22Rv1 (cell line): ENCODE measurements at regions not wholly inside any gene's neighbourhood (a gene's known extent, or its start where the extent isn't known, plus 50 kb on each side); places are given as distances from the start of the nearest gene placed in this dataset.

Experiments
- ZFX ChIP-seq: fragments of 450-650 bp; IDR thresholded peaks from 2 replicates; pipeline ENCODE4 v1.6.1; 2017; ENCODE audit warnings: antibody characterized with exemption, borderline replicate concordance
- TF ChIP-seq, protein P1 (sequence below): fragments of 450-650 bp; IDR thresholded peaks from 2 replicates; pipeline ENCODE4 v1.5.1; 2017; ENCODE audit warnings: mild to moderate bottlenecking

DNA sequence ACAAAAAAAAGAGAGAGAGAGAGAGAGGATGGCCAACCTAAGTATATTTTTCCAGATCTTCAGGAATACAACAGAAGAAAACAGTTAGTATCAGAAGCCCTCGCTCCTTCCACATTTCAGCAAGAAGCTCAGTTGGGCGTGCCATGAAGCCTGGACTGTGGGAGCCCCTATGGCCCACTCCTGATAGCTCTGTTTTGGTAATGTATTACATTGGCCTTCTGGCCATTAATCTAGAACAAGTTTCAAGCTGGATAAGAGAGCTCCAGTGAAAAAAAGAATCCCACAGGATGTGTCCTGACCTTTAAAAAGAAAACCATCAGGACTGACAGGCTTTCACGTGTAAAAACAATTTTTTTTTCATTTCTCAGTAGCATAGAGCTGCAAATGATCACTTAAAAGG lies 197.9 kb downstream of the ICOS start:
- TF ChIP-seq, protein P1, sequence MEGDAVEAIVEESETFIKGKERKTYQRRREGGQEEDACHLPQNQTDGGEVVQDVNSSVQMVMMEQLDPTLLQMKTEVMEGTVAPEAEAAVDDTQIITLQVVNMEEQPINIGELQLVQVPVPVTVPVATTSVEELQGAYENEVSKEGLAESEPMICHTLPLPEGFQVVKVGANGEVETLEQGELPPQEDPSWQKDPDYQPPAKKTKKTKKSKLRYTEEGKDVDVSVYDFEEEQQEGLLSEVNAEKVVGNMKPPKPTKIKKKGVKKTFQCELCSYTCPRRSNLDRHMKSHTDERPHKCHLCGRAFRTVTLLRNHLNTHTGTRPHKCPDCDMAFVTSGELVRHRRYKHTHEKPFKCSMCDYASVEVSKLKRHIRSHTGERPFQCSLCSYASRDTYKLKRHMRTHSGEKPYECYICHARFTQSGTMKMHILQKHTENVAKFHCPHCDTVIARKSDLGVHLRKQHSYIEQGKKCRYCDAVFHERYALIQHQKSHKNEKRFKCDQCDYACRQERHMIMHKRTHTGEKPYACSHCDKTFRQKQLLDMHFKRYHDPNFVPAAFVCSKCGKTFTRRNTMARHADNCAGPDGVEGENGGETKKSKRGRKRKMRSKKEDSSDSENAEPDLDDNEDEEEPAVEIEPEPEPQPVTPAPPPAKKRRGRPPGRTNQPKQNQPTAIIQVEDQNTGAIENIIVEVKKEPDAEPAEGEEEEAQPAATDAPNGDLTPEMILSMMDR, result no peak
- no peak for TF ChIP-seq ZFX
